ENCODE measurements at regions not wholly inside any gene's neighbourhood (a gene's known extent, or its start where the extent isn't known, plus 50 kb on each side); places are given as distances from the start of the nearest gene placed in this dataset.

- DNase-seq = no peak
- CTCF ChIA-PET (ENCODE audit: partially characterized antibody) = no interaction called here
- Histone ChIP-seq H3K27me3 (ENCODE audit: insufficient read depth, low read length) (no peaks in the 10 kb centered on the region), H3K9me3 (ENCODE audit: control insufficient read depth in 1 of 2, low read length in 2 of 2) (no peaks in the 10 kb centered on the region), H3K36me3 (ENCODE audit: insufficient read depth, low read length) (no peaks in the 10 kb centered on the region), H3K4me1 (ENCODE audit: insufficient read depth, low read length) (no peaks in the 10 kb centered on the region), H3K27ac (ENCODE audit: low read depth, low read length) (no peak overlapping the region), H3K4me3 (ENCODE audit: low read length in 2 of 2) (no peak overlapping the region)
- no peaks in the 10 kb centered on the region for H3K27me3 Mint-ChIP-seq
- POLR2A ChIA-PET (ENCODE audit: partially characterized antibody) = no interaction called here
- H3K9me3 Mint-ChIP-seq = peaks cover 0 to 7% (median 0%) of the 10 kb centered on the region in 8 donors
- intact Hi-C loops (cut with micrococcal nuclease) = no loop called here
- H3K4me3 Mint-ChIP-seq = no peak overlapping the region
- no peaks in the 10 kb centered on the region for H3K36me3 Mint-ChIP-seq
- no peak overlapping the region for H3K27ac Mint-ChIP-seq
- no peaks in the 10 kb centered on the region for H3K4me1 Mint-ChIP-seq
Observed at GRCh38 chr13:60716313-60716712, 319.3 kb downstream of the TDRD3 start.

GRCh38 chr13:60707878-60708277, 310.9 kb downstream of the TDRD3 start:
- no peaks in the 10 kb centered on the region for H3K36me3 Mint-ChIP-seq
- intact Hi-C loops (cut with micrococcal nuclease) = no loop called here
- Histone ChIP-seq H3K4me1 (ENCODE audit: insufficient read depth, low read length) (no peaks in the 10 kb centered on the region), H3K27ac (ENCODE audit: low read depth, low read length) (no peak overlapping the region), H3K27me3 (ENCODE audit: insufficient read depth, low read length) (no peaks in the 10 kb centered on the region), H3K9me3 (ENCODE audit: control insufficient read depth in 1 of 2, low read length in 2 of 2) (no peaks in the 10 kb centered on the region), H3K36me3 (ENCODE audit: insufficient read depth, low read length) (no peaks in the 10 kb centered on the region), H3K4me3 (ENCODE audit: low read length in 2 of 2) (no peak overlapping the region)
- H3K27ac Mint-ChIP-seq = no peak overlapping the region
- peaks cover 0 to 13% (median 4%) of the 10 kb centered on the region in 8 donors for H3K9me3 Mint-ChIP-seq
- H3K4me3 Mint-ChIP-seq = no peak overlapping the region
- DNase-seq = no peak
- H3K27me3 Mint-ChIP-seq = no peaks in the 10 kb centered on the region
- ChIA-PET CTCF (ENCODE audit: partially characterized antibody) (no interaction called here), POLR2A (ENCODE audit: partially characterized antibody) (no interaction called here)
- H3K4me1 Mint-ChIP-seq = no peaks in the 10 kb centered on the region

GRCh38 chr13:60701895-60702294, 304.9 kb downstream of the TDRD3 start:
- H3K4me1 ChIP-seq (ENCODE audit: insufficient read depth, low read length) = no peaks in the 10 kb centered on the region
- DNase-seq = no peak
- H3K9me3 ChIP-seq (ENCODE audit: control insufficient read depth in 1 of 2, low read length in 2 of 2) = no peaks in the 10 kb centered on the region
- no peak overlapping the region for H3K4me3 Mint-ChIP-seq
- peaks cover 0 to 7% (median under 1%) of the 10 kb centered on the region in 8 donors for H3K9me3 Mint-ChIP-seq
- ChIA-PET POLR2A (ENCODE audit: partially characterized antibody) (no interaction called here), CTCF (ENCODE audit: partially characterized antibody) (no interaction called here)
- no peaks in the 10 kb centered on the region for H3K36me3 Mint-ChIP-seq
- H3K27me3 ChIP-seq (ENCODE audit: insufficient read depth, low read length) = no peaks in the 10 kb centered on the region
- H3K4me3 ChIP-seq (ENCODE audit: low read length in 2 of 2) = no peak overlapping the region
- no peaks in the 10 kb centered on the region for H3K36me3 ChIP-seq (ENCODE audit: insufficient read depth, low read length)
- peaks cover 0 to 1% of the 10 kb centered on the region in 2 donors for H3K27me3 Mint-ChIP-seq
- H3K27ac Mint-ChIP-seq = no peak overlapping the region
- H3K27ac ChIP-seq (ENCODE audit: low read depth, low read length) = no peak overlapping the region
- H3K4me1 Mint-ChIP-seq = no peaks in the 10 kb centered on the region
- intact Hi-C loops (cut with micrococcal nuclease) = no loop called here

- no peak overlapping the region for H3K4me3 ChIP-seq (ENCODE audit: low read length in 2 of 2)
- no peaks in the 10 kb centered on the region for H3K36me3 Mint-ChIP-seq
- no peaks in the 10 kb centered on the region for H3K4me1 ChIP-seq (ENCODE audit: insufficient read depth, low read length)
- no peaks in the 10 kb centered on the region for H3K9me3 ChIP-seq (ENCODE audit: control insufficient read depth in 1 of 2, low read length in 2 of 2)
- no peak overlapping the region for H3K27ac ChIP-seq (ENCODE audit: low read depth, low read length)
- ChIA-PET POLR2A (ENCODE audit: partially characterized antibody) (no interaction called here), CTCF (ENCODE audit: partially characterized antibody) (no interaction called here)
- H3K36me3 ChIP-seq (ENCODE audit: insufficient read depth, low read length) = no peaks in the 10 kb centered on the region
- H3K27me3 ChIP-seq (ENCODE audit: insufficient read depth, low read length) = no peaks in the 10 kb centered on the region
- intact Hi-C loops (cut with micrococcal nuclease) = no loop called here
- H3K4me3 Mint-ChIP-seq = no peak overlapping the region
- peaks cover 0 to 1% of the 10 kb centered on the region in 2 donors for H3K27me3 Mint-ChIP-seq
- peaks cover 0 to 7% (median under 1%) of the 10 kb centered on the region in 8 donors for H3K9me3 Mint-ChIP-seq
- no peak overlapping the region for H3K27ac Mint-ChIP-seq
- no peak for DNase-seq
- H3K4me1 Mint-ChIP-seq = no peaks in the 10 kb centered on the region
Observed at GRCh38 chr13:60700994-60701393, 304.0 kb downstream of the TDRD3 start.

- Histone ChIP-seq H3K36me3 (ENCODE audit: insufficient read depth, low read length) (no peaks in the 10 kb centered on the region), H3K27ac (ENCODE audit: low read depth, low read length) (no peak overlapping the region), H3K4me3 (ENCODE audit: low read length in 2 of 2) (no peak overlapping the region), H3K27me3 (ENCODE audit: insufficient read depth, low read length) (no peaks in the 10 kb centered on the region), H3K4me1 (ENCODE audit: insufficient read depth, low read length) (no peaks in the 10 kb centered on the region), H3K9me3 (ENCODE audit: control insufficient read depth in 1 of 2, low read length in 2 of 2) (no peaks in the 10 kb centered on the region)
- no peak overlapping the region for H3K27ac Mint-ChIP-seq
- H3K4me3 Mint-ChIP-seq = no peak overlapping the region
- CTCF ChIA-PET (ENCODE audit: partially characterized antibody) = no interaction called here
- no peaks in the 10 kb centered on the region for H3K36me3 Mint-ChIP-seq
- POLR2A ChIA-PET (ENCODE audit: partially characterized antibody) = no interaction called here
- intact Hi-C loops (cut with micrococcal nuclease) = no loop called here
- peaks cover 0 to 7% (median 0%) of the 10 kb centered on the region in 8 donors for H3K9me3 Mint-ChIP-seq
- H3K27me3 Mint-ChIP-seq = peaks cover 0 to 1% of the 10 kb centered on the region in 2 donors
- no peak for DNase-seq
- no peaks in the 10 kb centered on the region for H3K4me1 Mint-ChIP-seq
Observed at GRCh38 chr13:60699636-60700035, 302.6 kb downstream of the TDRD3 start.

- ChIA-PET CTCF (ENCODE audit: partially characterized antibody) (no interaction called here), POLR2A (ENCODE audit: partially characterized antibody) (no interaction called here)
- no peak overlapping the region for H3K27ac Mint-ChIP-seq
- Histone ChIP-seq H3K9me3 (ENCODE audit: control insufficient read depth in 1 of 2, low read length in 2 of 2) (no peaks in the 10 kb centered on the region), H3K27me3 (ENCODE audit: insufficient read depth, low read length) (no peaks in the 10 kb centered on the region), H3K4me1 (ENCODE audit: insufficient read depth, low read length) (no peaks in the 10 kb centered on the region), H3K27ac (ENCODE audit: low read depth, low read length) (no peak overlapping the region), H3K4me3 (ENCODE audit: low read length in 2 of 2) (no peak overlapping the region), H3K36me3 (ENCODE audit: insufficient read depth, low read length) (no peaks in the 10 kb centered on the region)
- no peaks in the 10 kb centered on the region for H3K4me1 Mint-ChIP-seq
- no peak for DNase-seq
- H3K27me3 Mint-ChIP-seq = peaks cover 0 to 2% of the 10 kb centered on the region in 2 donors
- no peaks in the 10 kb centered on the region for H3K36me3 Mint-ChIP-seq
- H3K4me3 Mint-ChIP-seq = no peak overlapping the region
- intact Hi-C loops (cut with micrococcal nuclease) = no loop called here
- peaks cover 0 to 3% (median 0%) of the 10 kb centered on the region in 8 donors for H3K9me3 Mint-ChIP-seq
Observed at GRCh38 chr13:60696602-60697001, 299.6 kb downstream of the TDRD3 start.

GRCh38 chr13:60691268-60691667, 294.2 kb downstream of the TDRD3 start:
- Histone ChIP-seq H3K27me3 (ENCODE audit: insufficient read depth, low read length) (no peaks in the 10 kb centered on the region), H3K27ac (ENCODE audit: low read depth, low read length) (no peak overlapping the region), H3K36me3 (ENCODE audit: insufficient read depth, low read length) (no peaks in the 10 kb centered on the region), H3K9me3 (ENCODE audit: control insufficient read depth in 1 of 2, low read length in 2 of 2) (no peaks in the 10 kb centered on the region), H3K4me3 (ENCODE audit: low read length in 2 of 2) (no peak overlapping the region), H3K4me1 (ENCODE audit: insufficient read depth, low read length) (no peaks in the 10 kb centered on the region)
- Mint-ChIP-seq H3K4me1 (no peaks in the 10 kb centered on the region), H3K27me3 (peaks cover 0 to 3% of the 10 kb centered on the region in 2 donors), H3K27ac (no peak overlapping the region), H3K4me3 (no peak overlapping the region), H3K9me3 (peaks cover 0 to 6% (median 3%) of the 10 kb centered on the region in 8 donors), H3K36me3 (no peaks in the 10 kb centered on the region)
- no peak for DNase-seq
- intact Hi-C loops (cut with micrococcal nuclease) = no loop called here
- ChIA-PET POLR2A (ENCODE audit: partially characterized antibody) (no interaction called here), CTCF (ENCODE audit: partially characterized antibody) (no interaction called here)

GRCh38 chr13:60690604-60691003, 293.6 kb downstream of the TDRD3 start:
- H3K27me3 ChIP-seq (ENCODE audit: insufficient read depth, low read length) = no peaks in the 10 kb centered on the region
- Mint-ChIP-seq H3K27me3 (peaks cover 0 to 3% of the 10 kb centered on the region in 2 donors), H3K36me3 (no peaks in the 10 kb centered on the region), H3K27ac (no peak overlapping the region), H3K4me1 (no peaks in the 10 kb centered on the region), H3K4me3 (no peak overlapping the region), H3K9me3 (peaks cover 0 to 6% (median 3%) of the 10 kb centered on the region in 8 donors)
- no peak for DNase-seq
- intact Hi-C loops (cut with micrococcal nuclease) = no loop called here
- H3K36me3 ChIP-seq (ENCODE audit: insufficient read depth, low read length) = no peaks in the 10 kb centered on the region
- no peak overlapping the region for H3K27ac ChIP-seq (ENCODE audit: low read depth, low read length)
- ChIA-PET POLR2A (ENCODE audit: partially characterized antibody) (no interaction called here), CTCF (ENCODE audit: partially characterized antibody) (no interaction called here)
- no peaks in the 10 kb centered on the region for H3K9me3 ChIP-seq (ENCODE audit: control insufficient read depth in 1 of 2, low read length in 2 of 2)
- no peaks in the 10 kb centered on the region for H3K4me1 ChIP-seq (ENCODE audit: insufficient read depth, low read length)
- H3K4me3 ChIP-seq (ENCODE audit: low read length in 2 of 2) = no peak overlapping the region

Measured in CD4-positive, alpha-beta memory T cell (primary cell).